Type B pancreatic cell (in vitro differentiated cells): ENCODE measurements at regions not wholly inside any gene's neighbourhood (a gene's known extent, or its start where the extent isn't known, plus 50 kb on each side); places are given as distances from the start of the nearest gene placed in this dataset.

Source experiments
- DNase-seq: peaks from one replicate; pipeline ENCODE4 v3.0.0; 2021; ENCODE audit warnings: mixed read lengths; ENCODE audit not compliant: unreplicated experiment; ENCODE audit errors: extremely low spot score
- H3K27ac Mint-ChIP-seq: 2 replicates; pipeline ENCODE4 v1.8.0; 2021; ENCODE audit warnings: mild to moderate bottlenecking, mixed read lengths
- H3K27me3 Mint-ChIP-seq: 2 replicates; pipeline ENCODE4 v1.8.0; 2021; ENCODE audit warnings: mixed read lengths
- H3K36me3 Mint-ChIP-seq: 2 replicates; pipeline ENCODE4 v1.8.0; 2021; ENCODE audit warnings: mixed read lengths
- H3K4me1 Mint-ChIP-seq: one replicate; pipeline ENCODE4 v1.8.0; 2021; ENCODE audit warnings: mixed read lengths; ENCODE audit not compliant: unreplicated experiment
- H3K4me3 Mint-ChIP-seq: 2 replicates; pipeline ENCODE4 v1.8.0; 2021; ENCODE audit warnings: mild to moderate bottlenecking, mixed read lengths
- H3K9me3 Mint-ChIP-seq: 2 replicates; pipeline ENCODE4 v1.8.0; 2021; ENCODE audit warnings: mixed read lengths
- TF ChIP-seq, protein P1 (sequence below): fragments of 200-600 bp; sonication (generic); conservative IDR thresholded peaks from 2 replicates; pipeline ENCODE4 v1.5.0; 2021; ENCODE audit warnings: antibody characterized with exemption, mild to moderate bottlenecking

DNA sequence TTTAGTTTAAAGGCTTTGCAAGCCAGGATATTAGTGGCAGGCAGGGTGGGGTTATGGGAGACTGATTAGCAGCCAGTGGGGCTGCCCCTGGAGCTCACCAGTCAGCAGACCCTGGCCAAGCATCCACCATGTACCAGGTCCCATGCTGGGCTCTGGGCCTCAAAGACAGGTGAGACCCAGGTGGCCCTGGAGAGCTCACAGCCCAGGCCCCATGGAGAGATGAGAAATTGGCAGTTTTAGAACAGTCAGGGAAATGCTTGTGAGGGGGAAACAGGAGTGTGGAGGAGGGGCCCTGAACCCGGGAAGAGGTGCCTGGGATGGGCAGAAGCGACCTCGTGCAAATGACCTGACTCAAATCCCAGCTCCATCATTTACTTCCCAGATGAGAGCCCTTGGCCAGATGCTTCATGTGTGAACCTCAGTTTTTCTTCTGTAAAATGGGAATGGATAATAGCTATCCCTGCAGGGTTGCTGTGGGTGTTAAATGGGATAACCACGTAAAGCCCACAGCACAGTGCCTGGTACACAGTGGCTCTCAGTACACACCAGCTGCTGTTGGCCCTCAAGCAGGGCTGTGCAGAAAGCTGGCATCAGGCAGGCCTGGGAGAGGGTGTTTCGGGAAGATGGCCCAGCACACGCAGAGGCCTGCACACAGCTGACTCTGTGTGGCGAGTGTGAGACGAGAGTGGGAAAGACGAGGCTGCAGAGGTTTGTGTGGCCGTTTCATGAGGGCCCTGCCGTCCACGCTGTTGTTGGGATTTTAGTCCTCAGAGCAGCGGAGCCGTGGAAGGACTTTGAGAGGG, 518.5 kb downstream of the PTPRU start:
- H3K9me3 Mint-ChIP-seq: no peaks in the 10 kb centered on the region
- H3K36me3 Mint-ChIP-seq: no peaks in the 10 kb centered on the region
- TF ChIP-seq, protein P1, sequence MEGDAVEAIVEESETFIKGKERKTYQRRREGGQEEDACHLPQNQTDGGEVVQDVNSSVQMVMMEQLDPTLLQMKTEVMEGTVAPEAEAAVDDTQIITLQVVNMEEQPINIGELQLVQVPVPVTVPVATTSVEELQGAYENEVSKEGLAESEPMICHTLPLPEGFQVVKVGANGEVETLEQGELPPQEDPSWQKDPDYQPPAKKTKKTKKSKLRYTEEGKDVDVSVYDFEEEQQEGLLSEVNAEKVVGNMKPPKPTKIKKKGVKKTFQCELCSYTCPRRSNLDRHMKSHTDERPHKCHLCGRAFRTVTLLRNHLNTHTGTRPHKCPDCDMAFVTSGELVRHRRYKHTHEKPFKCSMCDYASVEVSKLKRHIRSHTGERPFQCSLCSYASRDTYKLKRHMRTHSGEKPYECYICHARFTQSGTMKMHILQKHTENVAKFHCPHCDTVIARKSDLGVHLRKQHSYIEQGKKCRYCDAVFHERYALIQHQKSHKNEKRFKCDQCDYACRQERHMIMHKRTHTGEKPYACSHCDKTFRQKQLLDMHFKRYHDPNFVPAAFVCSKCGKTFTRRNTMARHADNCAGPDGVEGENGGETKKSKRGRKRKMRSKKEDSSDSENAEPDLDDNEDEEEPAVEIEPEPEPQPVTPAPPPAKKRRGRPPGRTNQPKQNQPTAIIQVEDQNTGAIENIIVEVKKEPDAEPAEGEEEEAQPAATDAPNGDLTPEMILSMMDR: no peak
- H3K27me3 Mint-ChIP-seq: peaks cover 28% of the 10 kb centered on the region
- no peak overlapping the region for H3K27ac Mint-ChIP-seq
- H3K4me3 Mint-ChIP-seq: no peak overlapping the region
- DNase-seq: peak; percentile 44
- H3K4me1 Mint-ChIP-seq: no peaks in the 10 kb centered on the region

DNA sequence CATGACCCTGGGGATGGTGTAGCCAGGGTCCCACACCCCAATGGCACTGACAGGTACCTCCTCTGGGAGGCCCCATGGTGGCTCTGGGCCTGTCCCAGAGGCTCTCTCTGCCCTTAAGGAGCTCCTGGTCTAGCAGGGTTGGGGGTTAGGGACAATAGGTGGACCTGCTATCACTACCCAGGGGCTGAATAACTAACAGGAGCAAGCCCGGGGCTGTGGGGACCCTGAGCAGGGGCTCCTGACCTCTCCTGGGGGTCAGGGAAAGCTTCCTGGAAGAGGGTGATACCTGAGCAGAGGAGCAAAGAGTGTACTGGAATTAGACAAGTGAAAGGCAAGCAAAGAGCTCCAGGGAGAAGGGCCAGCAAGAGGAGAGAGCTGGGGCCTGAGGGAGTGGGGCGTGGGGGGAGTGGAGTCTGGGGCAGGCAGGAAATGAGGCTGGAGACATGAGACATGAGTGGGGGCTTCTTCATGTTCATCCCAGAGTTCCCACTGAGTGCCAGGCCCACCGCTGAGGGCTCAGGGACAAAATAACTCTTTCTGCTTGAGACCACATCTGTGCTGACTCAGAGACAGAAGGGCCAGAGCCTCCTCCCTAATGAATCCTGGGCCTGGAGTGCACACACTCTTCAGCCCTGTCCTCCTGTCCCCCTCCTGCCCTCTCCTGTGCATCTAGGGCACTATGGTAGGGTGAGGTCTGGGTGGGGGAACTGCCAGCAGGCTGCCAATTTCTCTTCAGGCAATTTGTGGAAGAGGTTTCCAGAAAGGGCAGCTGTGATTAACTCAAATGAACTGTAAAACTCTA, 517.6 kb downstream of the PTPRU start:
- Mint-ChIP-seq H3K4me1 (no peaks in the 10 kb centered on the region), H3K4me3 (no peak overlapping the region), H3K27me3 (peaks cover 28% of the 10 kb centered on the region), H3K27ac (no peak overlapping the region), H3K9me3 (no peaks in the 10 kb centered on the region), H3K36me3 (no peaks in the 10 kb centered on the region)
- TF ChIP-seq, protein P1: no peak
- DNase-seq: peak; percentile 45

DNA sequence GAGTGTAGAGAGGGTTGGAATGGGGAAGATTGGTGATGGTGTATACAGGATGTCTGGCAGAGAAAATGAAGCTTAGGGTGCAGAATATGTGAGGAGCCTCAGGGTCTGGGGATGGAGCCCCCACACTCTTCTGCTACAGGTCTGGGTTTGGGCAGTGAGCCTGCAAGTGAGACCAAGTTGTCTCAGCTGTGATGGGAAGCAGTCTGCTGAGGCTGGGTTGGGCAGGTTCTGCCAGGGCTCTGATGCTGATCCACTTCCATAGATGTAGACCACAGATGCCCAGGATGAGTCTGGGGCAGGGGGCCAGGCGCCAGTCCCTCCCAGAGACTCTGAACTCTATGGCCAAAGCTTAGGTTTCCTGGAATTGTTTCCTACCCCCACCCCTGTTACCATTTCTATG, 516.9 kb downstream of the PTPRU start:
- Mint-ChIP-seq H3K4me3 (no peak overlapping the region), H3K36me3 (no peaks in the 10 kb centered on the region), H3K27ac (no peak overlapping the region), H3K9me3 (no peaks in the 10 kb centered on the region), H3K27me3 (peaks cover 28% of the 10 kb centered on the region), H3K4me1 (no peaks in the 10 kb centered on the region)
- TF ChIP-seq, protein P1: no peak
- DNase-seq: peak; percentile 29

DNA sequence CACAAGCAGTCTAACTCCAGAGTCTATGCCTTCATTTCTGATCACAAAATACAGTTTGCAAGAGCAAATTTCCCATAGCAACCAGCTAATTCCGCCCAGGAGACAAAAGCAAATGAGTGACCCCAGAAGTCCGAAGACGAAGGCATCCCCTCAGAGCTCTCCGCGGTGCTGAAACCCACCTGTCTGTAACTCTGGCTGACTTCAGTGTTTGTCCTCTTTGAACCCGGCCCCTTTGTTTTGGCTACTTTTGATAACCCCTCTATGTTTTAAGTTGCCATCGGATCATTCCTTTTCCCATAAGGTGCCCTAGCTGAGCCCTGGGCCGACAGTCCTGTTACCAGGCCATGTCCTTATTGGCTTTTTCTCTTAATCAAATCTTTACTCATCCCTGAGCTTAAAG, 515.8 kb downstream of the PTPRU start:
- Mint-ChIP-seq H3K9me3 (no peaks in the 10 kb centered on the region), H3K36me3 (no peaks in the 10 kb centered on the region), H3K4me3 (no peak overlapping the region), H3K27me3 (peaks cover 25% of the 10 kb centered on the region), H3K4me1 (no peaks in the 10 kb centered on the region), H3K27ac (no peak overlapping the region)
- TF ChIP-seq, protein P1: no peak
- peak; percentile 66 for DNase-seq

DNA sequence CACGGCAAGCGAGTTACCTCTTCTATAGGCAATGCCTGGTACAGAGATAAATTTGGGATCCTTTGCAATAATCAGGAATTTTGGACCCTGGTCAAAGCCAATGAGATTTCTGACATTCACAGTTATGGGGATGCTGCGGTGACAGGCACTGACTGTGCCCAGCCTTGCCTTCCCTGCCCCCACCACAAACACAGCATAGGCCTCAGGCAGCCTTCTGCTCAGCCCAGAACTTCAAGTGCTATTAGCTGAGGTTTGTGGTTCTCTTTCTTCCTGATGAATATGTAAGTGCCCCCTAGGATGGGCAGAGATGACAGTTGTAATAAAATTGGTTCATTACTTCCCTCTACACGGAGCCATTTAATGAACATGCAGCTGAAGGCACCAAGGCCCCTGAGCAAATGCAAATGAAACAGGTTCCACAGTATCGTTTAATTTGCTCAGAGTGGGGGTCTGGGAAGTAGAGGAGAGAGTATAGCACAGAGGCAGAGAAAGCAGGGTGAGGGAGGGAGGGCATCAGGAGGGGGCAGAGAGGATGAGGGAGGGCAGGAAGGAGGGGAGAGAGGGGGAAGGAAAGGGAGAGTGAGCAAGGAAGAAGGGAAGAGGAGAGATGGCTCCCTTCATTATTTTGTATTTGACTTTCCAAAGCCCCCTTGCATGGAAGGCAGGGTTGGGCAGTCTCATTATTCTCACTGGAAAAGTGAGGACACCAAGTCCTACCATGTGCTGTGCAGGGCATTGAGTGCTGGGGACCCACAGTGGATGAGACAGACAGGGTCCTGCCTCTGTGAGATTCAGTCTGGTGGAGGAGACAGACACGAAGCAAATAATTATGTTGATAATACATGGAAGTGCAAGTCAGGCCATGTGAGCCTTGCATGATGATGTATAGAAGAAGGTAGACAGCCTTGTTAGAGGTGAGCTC, 513.0 kb downstream of the PTPRU start:
- no peak overlapping the region for H3K4me3 Mint-ChIP-seq
- peak; percentile 16 for DNase-seq
- no peak overlapping the region for H3K27ac Mint-ChIP-seq
- no peaks in the 10 kb centered on the region for H3K4me1 Mint-ChIP-seq
- TF ChIP-seq, protein P1: no peak
- H3K9me3 Mint-ChIP-seq: no peaks in the 10 kb centered on the region
- no peaks in the 10 kb centered on the region for H3K36me3 Mint-ChIP-seq
- H3K27me3 Mint-ChIP-seq: peaks cover 26% of the 10 kb centered on the region
